Peyer's patch (tissue), 4 donors: ENCODE measurements at regions not wholly inside any gene's neighbourhood (a gene's known extent, or its start where the extent isn't known, plus 50 kb on each side); places are given as distances from the start of the nearest gene placed in this dataset.

Experiments used
- CTCF ChIP-seq, 6 experiments: fragments of 450-650 bp in 4 of 6; fragments of 200-600 bp in 2 of 6; sonication (generic) in 1 of 6; IDR thresholded peaks; one replicate each; pipeline ENCODE4 v1.5.1; 2017 to 2019; ENCODE audit warnings: antibody characterized with exemption in 6 of 6, mild to moderate bottlenecking in 3 of 6, moderate library complexity in 1 of 6
- POLR2A ChIP-seq, 2 donors: fragments of 450-650 bp; IDR thresholded peaks; one replicate each; pipeline ENCODE4 v1.5.1; 2017; ENCODE audit warnings: antibody characterized with exemption in 2 of 2, mild to moderate bottlenecking in 2 of 2, moderate library complexity in 2 of 2

DNA sequence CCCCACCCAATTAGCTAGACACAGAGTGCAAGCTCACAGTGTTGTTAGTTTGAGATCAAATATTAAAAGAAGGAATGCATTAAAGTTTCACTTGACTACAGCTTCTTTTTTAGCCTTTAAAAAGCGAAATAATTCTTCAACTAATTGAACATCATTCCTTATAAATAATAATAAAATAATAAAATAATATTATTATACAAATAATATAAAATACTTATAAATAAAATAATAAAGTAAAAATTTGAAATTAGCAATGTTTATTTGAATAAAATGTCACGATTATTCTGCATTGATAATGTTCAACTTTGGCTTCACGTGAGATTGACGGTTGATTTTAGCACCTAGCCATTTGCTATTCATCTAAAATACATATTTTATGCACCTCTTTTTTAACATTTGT lies 819.3 kb downstream of the FRK start:
- no peak for TF ChIP-seq CTCF (IDR thresholded peaks at IDR 0.05)
- no peak for TF ChIP-seq POLR2A (IDR thresholded peaks at IDR 0.05)
